Prostate gland (tissue), 2 donors: ENCODE measurements at regions not wholly inside any gene's neighbourhood (a gene's known extent, or its start where the extent isn't known, plus 50 kb on each side); places are given as distances from the start of the nearest gene placed in this dataset.

Source experiments
- POLR2AphosphoS5 ChIP-seq: sonication (generic); formaldehyde crosslinking; IDR thresholded peaks from one replicate; pipeline ENCODE4 v1.6.1; 2017; ENCODE audit warnings: antibody characterized with exemption
- TF ChIP-seq, protein P1 (sequence below), 4 experiments: fragments of 200-600 bp in 2 of 4; fragments of 450-650 bp in 2 of 4; sonication (generic) in 2 of 4; IDR thresholded peaks; 1 replicate in 3 of 4; 2 replicates in 1 of 4; pipeline ENCODE4 v1.5.1; 2016 to 2019; ENCODE audit warnings: antibody characterized with exemption in 4 of 4, mild to moderate bottlenecking in 2 of 4, moderate library complexity in 2 of 4

GRCh38 chr9:121559183-121559582 is 59.5 kb upstream of the GGTA1 start:
- no peak for TF ChIP-seq POLR2AphosphoS5
- TF ChIP-seq, protein P1, sequence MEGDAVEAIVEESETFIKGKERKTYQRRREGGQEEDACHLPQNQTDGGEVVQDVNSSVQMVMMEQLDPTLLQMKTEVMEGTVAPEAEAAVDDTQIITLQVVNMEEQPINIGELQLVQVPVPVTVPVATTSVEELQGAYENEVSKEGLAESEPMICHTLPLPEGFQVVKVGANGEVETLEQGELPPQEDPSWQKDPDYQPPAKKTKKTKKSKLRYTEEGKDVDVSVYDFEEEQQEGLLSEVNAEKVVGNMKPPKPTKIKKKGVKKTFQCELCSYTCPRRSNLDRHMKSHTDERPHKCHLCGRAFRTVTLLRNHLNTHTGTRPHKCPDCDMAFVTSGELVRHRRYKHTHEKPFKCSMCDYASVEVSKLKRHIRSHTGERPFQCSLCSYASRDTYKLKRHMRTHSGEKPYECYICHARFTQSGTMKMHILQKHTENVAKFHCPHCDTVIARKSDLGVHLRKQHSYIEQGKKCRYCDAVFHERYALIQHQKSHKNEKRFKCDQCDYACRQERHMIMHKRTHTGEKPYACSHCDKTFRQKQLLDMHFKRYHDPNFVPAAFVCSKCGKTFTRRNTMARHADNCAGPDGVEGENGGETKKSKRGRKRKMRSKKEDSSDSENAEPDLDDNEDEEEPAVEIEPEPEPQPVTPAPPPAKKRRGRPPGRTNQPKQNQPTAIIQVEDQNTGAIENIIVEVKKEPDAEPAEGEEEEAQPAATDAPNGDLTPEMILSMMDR (IDR thresholded peaks at IDR 0.05) = no peak
